Body of pancreas (tissue), 4 donors: ENCODE measurements at regions not wholly inside any gene's neighbourhood (a gene's known extent, or its start where the extent isn't known, plus 50 kb on each side); places are given as distances from the start of the nearest gene placed in this dataset.
A peak's percentile ranks its signal among the peaks of the same experiment; 100 is the strongest.

Experiments used
- ATAC-seq: fragments of 150-250 bp; one replicate; pipeline ENCODE4 v1.9.1; 2016
- DNase-seq, 4 donors: peaks; one replicate each; pipeline ENCODE4 v3.0.0-alpha.2; 2019
- H3K27ac ChIP-seq, 4 donors: fragments of 200-600 bp; sonication (generic); 1 replicate in 3 of 4; 2 replicates in 1 of 4; pipeline versions ENCODE4 v1.5.1 to v1.6.1; 2016 to 2019; ENCODE audit warnings: mild to moderate bottlenecking in 1 of 4, mixed read lengths in 1 of 4, moderate library complexity in 1 of 4
- H3K27me3 ChIP-seq, 2 donors: fragments of 200-600 bp; sonication (generic); one replicate each; pipeline ENCODE4 v1.6.0; 2016; ENCODE audit warnings: mild to moderate bottlenecking in 1 of 2
- H3K36me3 ChIP-seq, 2 donors: fragments of 200-600 bp; sonication (generic); replicated peaks in 1 of 2; 2 replicates each; pipeline ENCODE4 v1.5.1; 2016; ENCODE audit warnings: low read depth in 2 of 2; ENCODE audit not compliant: insufficient read depth in 1 of 2
- H3K4me1 ChIP-seq: fragments of 200-600 bp; sonication (generic); one replicate; pipeline ENCODE4 v1.6.0; 2016
- H3K4me3 ChIP-seq, 2 donors: fragments of 200-600 bp; sonication (generic); 1 replicate in 1 of 2; 2 replicates in 1 of 2; pipeline ENCODE4 v1.5.1; 2016 to 2019
- H3K9me3 ChIP-seq, 3 donors: fragments of 200-600 bp; sonication (generic); 1 replicate in 2 of 3; 2 replicates in 1 of 3; pipeline ENCODE4 v1.5.1; 2016
- POLR2A ChIP-seq, 3 donors: fragments of 450-650 bp; IDR thresholded peaks; one replicate each; pipeline ENCODE4 v1.6.1; 2016; ENCODE audit warnings: antibody characterized with exemption in 3 of 3, mild to moderate bottlenecking in 2 of 3
- WGBS, 2 donors: methylation state at CpG; one replicate each; pipeline ENCODE4 v1.1.5; 2017; 5-methylcytosine and 5-hydroxymethylcytosine counted together
- intact Hi-C: fragments of 100-400 bp; cut with DNase I; formaldehyde crosslinking; loops from one replicate; pipeline ENCODE4 v1.15.1; 2023
- TF ChIP-seq, protein P1 (sequence below), 7 experiments: fragments of 450-650 bp in 4 of 7; fragments of 200-600 bp in 3 of 7; sonication (generic) in 3 of 7; IDR thresholded peaks; one replicate each; pipeline ENCODE4 v1.5.1; 2016 to 2019; ENCODE audit warnings: antibody characterized with exemption in 7 of 7

DNA sequence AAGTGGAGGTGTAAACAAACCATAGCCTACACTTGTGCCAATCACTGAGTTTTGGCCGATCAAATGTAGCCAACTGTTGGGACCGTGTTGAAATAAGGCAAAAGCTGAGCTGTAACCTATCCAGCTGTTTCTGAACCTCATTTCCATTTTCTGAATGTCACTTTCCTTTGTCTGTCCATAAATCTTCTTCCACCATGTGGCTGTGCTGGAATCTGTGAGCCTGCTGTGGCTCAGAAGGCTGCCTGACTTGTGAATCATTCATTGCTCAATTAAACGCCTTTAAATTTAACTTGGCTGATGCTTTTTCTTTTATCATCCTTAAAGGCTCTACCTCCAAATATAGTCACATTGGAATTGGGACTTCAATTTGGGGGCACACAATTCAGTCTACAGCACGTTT lies 203.1 kb upstream of the MPPED2 start:
- peaks cover 8% of the 10 kb centered on the region for H3K4me1 ChIP-seq
- TF ChIP-seq, protein P1, sequence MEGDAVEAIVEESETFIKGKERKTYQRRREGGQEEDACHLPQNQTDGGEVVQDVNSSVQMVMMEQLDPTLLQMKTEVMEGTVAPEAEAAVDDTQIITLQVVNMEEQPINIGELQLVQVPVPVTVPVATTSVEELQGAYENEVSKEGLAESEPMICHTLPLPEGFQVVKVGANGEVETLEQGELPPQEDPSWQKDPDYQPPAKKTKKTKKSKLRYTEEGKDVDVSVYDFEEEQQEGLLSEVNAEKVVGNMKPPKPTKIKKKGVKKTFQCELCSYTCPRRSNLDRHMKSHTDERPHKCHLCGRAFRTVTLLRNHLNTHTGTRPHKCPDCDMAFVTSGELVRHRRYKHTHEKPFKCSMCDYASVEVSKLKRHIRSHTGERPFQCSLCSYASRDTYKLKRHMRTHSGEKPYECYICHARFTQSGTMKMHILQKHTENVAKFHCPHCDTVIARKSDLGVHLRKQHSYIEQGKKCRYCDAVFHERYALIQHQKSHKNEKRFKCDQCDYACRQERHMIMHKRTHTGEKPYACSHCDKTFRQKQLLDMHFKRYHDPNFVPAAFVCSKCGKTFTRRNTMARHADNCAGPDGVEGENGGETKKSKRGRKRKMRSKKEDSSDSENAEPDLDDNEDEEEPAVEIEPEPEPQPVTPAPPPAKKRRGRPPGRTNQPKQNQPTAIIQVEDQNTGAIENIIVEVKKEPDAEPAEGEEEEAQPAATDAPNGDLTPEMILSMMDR (IDR thresholded peaks at IDR 0.05): no peak
- TF ChIP-seq POLR2A (IDR thresholded peaks at IDR 0.05): no peak
- no peaks in the 10 kb centered on the region for H3K27me3 ChIP-seq
- intact Hi-C loops: no loop called here
- DNase-seq (no peak), ATAC-seq (no peak)
- no peak overlapping the region for H3K4me3 ChIP-seq
- H3K36me3 ChIP-seq: no peaks in the 10 kb centered on the region
- H3K9me3 ChIP-seq: no peaks in the 10 kb centered on the region
- WGBS, 2 donors: 74 to 79% methylated on average over 4 of the region's 4 CpGs
- no peak overlapping the region for H3K27ac ChIP-seq

DNA sequence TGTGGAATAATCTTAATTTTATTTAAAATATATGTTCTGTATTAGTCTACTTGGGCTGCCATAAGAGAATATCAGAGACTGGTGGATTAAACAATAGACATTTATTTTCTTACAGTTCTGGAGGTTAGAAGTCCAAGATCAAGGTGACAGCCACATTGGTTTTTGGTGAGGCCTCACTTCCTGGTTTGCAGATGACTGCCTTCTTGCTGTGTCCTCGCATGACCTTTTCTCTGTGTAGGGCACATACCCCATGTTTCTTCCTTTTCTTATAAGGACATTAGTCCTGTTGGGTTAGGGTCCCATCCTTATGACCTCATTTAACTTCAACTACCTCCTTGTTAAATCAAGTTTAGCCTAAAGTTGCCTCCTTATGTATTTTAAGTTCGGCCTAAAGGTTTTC lies 202.7 kb upstream of the MPPED2 start:
- intact Hi-C loops: no loop called here
- H3K27ac ChIP-seq: no peak overlapping the region
- TF ChIP-seq, protein P1 (IDR thresholded peaks at IDR 0.05): no peak
- no peak for TF ChIP-seq POLR2A (IDR thresholded peaks at IDR 0.05)
- no peaks in the 10 kb centered on the region for H3K9me3 ChIP-seq
- H3K4me3 ChIP-seq: no peak overlapping the region
- WGBS, 2 donors: 72 to 91% methylated on average over 2 of the region's 2 CpGs
- ATAC-seq (no peak), DNase-seq (no peak)
- peaks cover 8% of the 10 kb centered on the region for H3K4me1 ChIP-seq
- H3K27me3 ChIP-seq: no peaks in the 10 kb centered on the region
- no peaks in the 10 kb centered on the region for H3K36me3 ChIP-seq

DNA sequence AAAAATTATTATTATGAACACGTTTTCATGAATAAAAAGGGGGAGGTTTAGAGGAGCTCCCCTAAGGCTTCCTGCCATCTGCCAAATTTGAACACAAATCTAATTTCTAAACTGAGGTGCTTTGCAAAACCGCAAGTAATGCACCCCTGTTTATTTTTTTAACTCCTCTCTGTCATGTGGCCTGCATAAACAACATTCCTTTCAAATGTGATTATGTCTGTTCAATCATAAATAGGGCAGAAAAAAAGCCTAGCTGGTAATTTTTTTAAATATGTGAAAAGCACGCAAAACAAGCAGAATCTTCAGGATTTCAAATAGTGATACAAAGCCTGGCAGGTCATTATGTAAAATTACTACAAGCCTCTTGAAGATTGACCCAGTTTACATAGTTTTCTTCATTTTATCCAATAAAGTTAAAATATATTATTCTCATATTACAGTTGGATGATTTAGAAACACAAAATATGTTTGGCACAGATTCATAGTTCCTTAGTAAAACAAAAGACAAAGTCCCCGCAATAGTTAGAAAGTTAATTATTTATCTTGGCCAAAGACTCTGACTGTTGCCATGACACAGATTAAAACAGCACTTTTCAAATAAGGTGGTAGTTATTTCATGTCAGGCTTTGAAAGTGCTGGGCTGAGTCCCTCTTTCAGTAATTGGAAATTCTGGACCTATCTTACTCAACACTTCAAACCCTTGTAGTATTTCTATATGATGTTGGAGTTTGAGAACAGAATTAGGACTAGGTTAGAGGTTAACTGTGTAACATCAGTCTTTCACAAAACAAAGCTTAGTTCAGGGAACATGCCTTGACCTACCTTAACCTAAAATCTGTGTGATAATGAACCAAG lies 200.3 kb upstream of the MPPED2 start:
- Histone ChIP-seq H3K27ac (peak overlapping the region in 1 of 4 donors; percentile 29), H3K27me3 (no peaks in the 10 kb centered on the region), H3K4me1 (peaks cover 8% of the 10 kb centered on the region), H3K9me3 (no peaks in the 10 kb centered on the region), H3K4me3 (no peak overlapping the region), H3K36me3 (no peaks in the 10 kb centered on the region)
- intact Hi-C loops: no loop called here
- ATAC-seq (peak; percentile 83), DNase-seq (no peak)
- 26 to 34% methylated on average over 4 of the region's 4 CpGs for WGBS, 2 donors
- no peak for TF ChIP-seq POLR2A (IDR thresholded peaks at IDR 0.05)
- TF ChIP-seq, protein P1 (IDR thresholded peaks at IDR 0.05): no peak

DNA sequence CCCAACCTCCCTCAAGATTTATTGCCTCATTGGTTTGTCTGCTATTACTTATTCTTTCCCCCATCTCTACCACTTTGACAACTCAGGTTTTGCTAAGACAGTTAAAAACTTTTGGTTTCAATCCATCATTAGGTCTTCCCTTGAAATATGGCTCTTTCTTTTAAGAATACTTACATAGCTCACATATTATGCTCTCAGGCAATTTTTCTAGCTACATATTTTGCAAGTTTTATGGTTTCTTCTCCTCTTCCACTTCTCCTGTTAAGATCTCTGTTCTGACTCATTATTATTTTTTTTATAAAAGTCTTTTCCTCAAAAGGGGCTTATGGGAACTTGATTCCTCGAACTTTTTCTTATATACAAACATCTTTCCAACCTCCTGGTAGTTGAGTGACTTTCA lies 192.4 kb upstream of the MPPED2 start:
- H3K36me3 ChIP-seq: no peaks in the 10 kb centered on the region
- ATAC-seq (no peak), DNase-seq (no peak)
- no peaks in the 10 kb centered on the region for H3K9me3 ChIP-seq
- intact Hi-C loops: no loop called here
- no peak overlapping the region for H3K4me3 ChIP-seq
- H3K27ac ChIP-seq: no peak overlapping the region
- no peaks in the 10 kb centered on the region for H3K4me1 ChIP-seq
- TF ChIP-seq POLR2A (IDR thresholded peaks at IDR 0.05): no peak
- TF ChIP-seq, protein P1 (IDR thresholded peaks at IDR 0.05): no peak
- H3K27me3 ChIP-seq: no peaks in the 10 kb centered on the region
- WGBS, 2 donors: 27 to 42% methylated on average over 1 of the region's 1 CpG

DNA sequence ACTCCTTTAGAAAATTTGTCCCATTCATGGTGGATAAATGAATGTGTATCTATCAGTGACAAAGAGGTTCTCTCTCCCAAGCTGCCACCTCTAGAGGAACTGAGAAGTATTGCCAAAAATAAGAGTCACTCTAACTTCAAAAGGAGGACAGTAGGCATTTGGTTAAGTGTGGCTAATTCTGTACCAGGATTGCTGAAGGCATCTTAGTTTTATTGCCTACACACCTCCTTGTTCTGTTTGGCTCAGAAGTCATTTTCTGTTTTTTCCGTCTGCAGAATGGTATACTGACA lies 189.0 kb upstream of the MPPED2 start:
- H3K27me3 ChIP-seq: no peaks in the 10 kb centered on the region
- no peaks in the 10 kb centered on the region for H3K4me1 ChIP-seq
- H3K4me3 ChIP-seq: no peak overlapping the region
- H3K36me3 ChIP-seq: no peaks in the 10 kb centered on the region
- ATAC-seq: no peak
- H3K9me3 ChIP-seq: no peaks in the 10 kb centered on the region
- intact Hi-C loops: no loop called here
- TF ChIP-seq POLR2A (IDR thresholded peaks at IDR 0.05): no peak
- TF ChIP-seq, protein P1 (IDR thresholded peaks at IDR 0.05): no peak
- no peak for DNase-seq
- H3K27ac ChIP-seq: no peak overlapping the region
- WGBS, 2 donors: 50 to 55% methylated on average over 1 of the region's 1 CpG
